ENCODE measurements at regions not wholly inside any gene's neighbourhood (a gene's known extent, or its start where the extent isn't known, plus 50 kb on each side); places are given as distances from the start of the nearest gene placed in this dataset.
"Not testable (repeated sequence)": the region's sequence is repeated elsewhere in the genome, so short reads cannot be mapped to it uniquely, and the experiment has no call there.

- no peak for DNase-seq (ENCODE audit: low spot score)
Observed at GRCh38 chr1:199044191-199044590, 405.4 kb downstream of the PTPRC start.

GRCh38 chr1:199046618-199047017 lies 407.8 kb downstream of the PTPRC start:
- DNase-seq (ENCODE audit: low spot score), result no peak

GRCh38 chr1:199054694-199055093 lies 415.9 kb downstream of the PTPRC start:
- no peak for DNase-seq (ENCODE audit: low spot score)

- no peak for DNase-seq (ENCODE audit: low spot score)
Observed at GRCh38 chr1:199057322-199057721, 418.5 kb downstream of the PTPRC start.

- no peak for DNase-seq (ENCODE audit: low spot score)
Observed at GRCh38 chr1:199058281-199058680, 419.4 kb downstream of the PTPRC start.

GRCh38 chr1:199064971-199065370 lies 426.1 kb downstream of the PTPRC start:
- DNase-seq (ENCODE audit: low spot score), result no peak

- DNase-seq (ENCODE audit: low spot score), result no peak
Observed at GRCh38 chr1:199067483-199067882, 428.6 kb downstream of the PTPRC start.

- no peak for DNase-seq (ENCODE audit: low spot score)
Observed at GRCh38 chr1:199071080-199071479, 432.2 kb downstream of the PTPRC start.

- no peak for DNase-seq (ENCODE audit: low spot score)
Observed at GRCh38 chr1:199073166-199073565, 434.3 kb downstream of the PTPRC start.

GRCh38 chr1:199075792-199076191 lies 437.0 kb downstream of the PTPRC start:
- no peak for DNase-seq (ENCODE audit: low spot score)

- no peak for DNase-seq (ENCODE audit: low spot score)
Observed at GRCh38 chr1:199079994-199080393, 441.2 kb downstream of the PTPRC start.

- DNase-seq (ENCODE audit: low spot score), result no peak
Observed at GRCh38 chr1:199081739-199082138, 442.9 kb downstream of the PTPRC start.

- no peak for DNase-seq (ENCODE audit: low spot score)
Observed at GRCh38 chr1:199082778-199083389, 444.0 kb downstream of the PTPRC start.

GRCh38 chr1:199083680-199084079 lies 444.8 kb downstream of the PTPRC start:
- peak; percentile 16 for DNase-seq (ENCODE audit: low spot score)

- DNase-seq (ENCODE audit: low spot score), result peak; percentile 52
Observed at GRCh38 chr1:199084293-199084692, 445.5 kb downstream of the PTPRC start.

- DNase-seq (ENCODE audit: low spot score), result no peak
Observed at GRCh38 chr1:199085903-199086302, 447.1 kb downstream of the PTPRC start.

- no peak for DNase-seq (ENCODE audit: low spot score)
Observed at GRCh38 chr1:199087144-199087543, 448.3 kb downstream of the PTPRC start.

- DNase-seq (ENCODE audit: low spot score), result no peak
Observed at GRCh38 chr1:199089393-199090122, 450.7 kb downstream of the PTPRC start.

- DNase-seq (ENCODE audit: low spot score), result not testable (repeated sequence)
Observed at GRCh38 chr1:199095628-199096027, 456.8 kb downstream of the PTPRC start.

- DNase-seq (ENCODE audit: low spot score), result no peak
Observed at GRCh38 chr1:199096591-199096990, 457.8 kb downstream of the PTPRC start.

GRCh38 chr1:199098468-199098867 lies 459.6 kb downstream of the PTPRC start:
- DNase-seq (ENCODE audit: low spot score), result no peak

GRCh38 chr1:199101139-199101538 lies 462.3 kb downstream of the PTPRC start:
- no peak for DNase-seq (ENCODE audit: low spot score)

GRCh38 chr1:199101635-199102034 lies 462.8 kb downstream of the PTPRC start:
- no peak for DNase-seq (ENCODE audit: low spot score)

- DNase-seq (ENCODE audit: low spot score), result no peak
Observed at GRCh38 chr1:199102239-199102638, 463.4 kb downstream of the PTPRC start.
